Keratinocyte (primary cell): ENCODE measurements at regions not wholly inside any gene's neighbourhood (a gene's known extent, or its start where the extent isn't known, plus 50 kb on each side); places are given as distances from the start of the nearest gene placed in this dataset.

Experiments used
- DNase-seq: peaks from one replicate; pipeline ENCODE4 v3.0.0-alpha.2; 2011; ENCODE audit warnings: low read depth, missing footprints, low spot score
- FAIRE-seq: peaks from 2 replicates; lab custom pipeline; 2011; peaks lifted over from hg19 to GRCh38; lab: Jason Lieb, UNC
- H2AFZ ChIP-seq: 2 replicates; pipeline ENCODE4 v1.6.0; 2012; ENCODE audit warnings: low read length, control low read depth, inconsistent platforms; ENCODE audit not compliant: control insufficient read depth
- H3K27ac ChIP-seq: 2 replicates; pipeline ENCODE4 v1.5.1; 2011; ENCODE audit warnings: low read length; ENCODE audit not compliant: control insufficient read depth, insufficient read depth
- H3K27me3 ChIP-seq: 3 replicates; pipeline ENCODE4 v1.6.0; 2011; ENCODE audit warnings: low read length; ENCODE audit not compliant: control insufficient read depth, insufficient read depth; ENCODE audit errors: extremely low read depth
- H3K36me3 ChIP-seq, 2 experiments: 2 replicates in 1 of 2; 3 replicates in 1 of 2; pipeline ENCODE4 v1.5.1; 2011; ENCODE audit warnings: low read length in 2 of 2, mild to moderate bottlenecking in 1 of 2; ENCODE audit not compliant: control insufficient read depth in 2 of 2, insufficient read depth in 2 of 2; ENCODE audit errors: extremely low read depth in 1 of 2
- H3K4me1 ChIP-seq: 3 replicates; pipeline ENCODE4 v1.5.1; 2011; ENCODE audit warnings: low read length; ENCODE audit not compliant: control insufficient read depth, insufficient read depth; ENCODE audit errors: extremely low read depth
- H3K4me2 ChIP-seq: 3 replicates; pipeline ENCODE4 v1.6.0; 2011; ENCODE audit warnings: low read depth, low read length; ENCODE audit not compliant: control insufficient read depth, insufficient read depth; ENCODE audit errors: extremely low read depth
- H3K4me3 ChIP-seq, 3 experiments: fragments of 200-600 bp in 1 of 3; sonication (generic) in 1 of 3; 2 replicates in 2 of 3; 3 replicates in 1 of 3; pipeline ENCODE4 v1.5.1; 2011 to 2016; ENCODE audit warnings: low read length in 3 of 3, mild to moderate bottlenecking in 3 of 3, control low read depth in 2 of 3, inconsistent platforms in 1 of 3, low read depth in 1 of 3, mixed read lengths in 1 of 3, mixed run types in 1 of 3, moderate library complexity in 1 of 3; ENCODE audit not compliant: control insufficient read depth in 2 of 3, insufficient read depth in 2 of 3; ENCODE audit errors: extremely low read depth in 1 of 3
- H3K79me2 ChIP-seq: 2 replicates; pipeline ENCODE4 v1.6.0; 2012; ENCODE audit warnings: low read length; ENCODE audit not compliant: control insufficient read depth, insufficient read depth
- H3K9ac ChIP-seq: 3 replicates; pipeline ENCODE4 v1.6.0; 2011; ENCODE audit warnings: low read length; ENCODE audit not compliant: control insufficient read depth, insufficient read depth; ENCODE audit errors: extremely low read depth
- H3K9me1 ChIP-seq: 3 replicates; pipeline ENCODE4 v1.6.0; 2011; ENCODE audit warnings: low read length; ENCODE audit not compliant: control insufficient read depth, insufficient read depth; ENCODE audit errors: extremely low read depth
- H3K9me3 ChIP-seq: 2 replicates; pipeline ENCODE4 v1.5.1; 2012; ENCODE audit warnings: low read depth, low read length; ENCODE audit not compliant: control insufficient read depth
- H4K20me1 ChIP-seq: 3 replicates; pipeline ENCODE4 v1.6.0; 2011; ENCODE audit warnings: low read length; ENCODE audit not compliant: control insufficient read depth, insufficient read depth; ENCODE audit errors: extremely low read depth
- EZH2 ChIP-seq: IDR thresholded peaks from one replicate; pipeline ENCODE4 v1.6.1; 2012; ENCODE audit warnings: inconsistent platforms, mild to moderate bottlenecking, low read length, moderate library complexity
- dilution Hi-C: fragments of 300-500 bp; cut with MboI; formaldehyde crosslinking; loops from one replicate; pipeline ENCODE4 v1.7.0; 2020; ENCODE audit warnings: low sequenced_read_pairs; ENCODE audit not compliant: extremely low pct_ligation_motif_present
- TF ChIP-seq, protein P1 (sequence below), 3 experiments: IDR thresholded peaks in 1 of 3; conservative IDR thresholded peaks in 1 of 3; optimal IDR thresholded peaks in 1 of 3; 2 replicates in 2 of 3; 3 replicates in 1 of 3; pipeline versions ENCODE3 to v1.5.1; 2011; ENCODE audit warnings: low read length in 3 of 3, mild to moderate bottlenecking in 3 of 3, moderate library complexity in 2 of 3, control low read depth in 1 of 3, inconsistent platforms in 1 of 3; ENCODE audit not compliant: insufficient read depth in 2 of 3; ENCODE audit errors: extremely low read depth in 1 of 3

DNA sequence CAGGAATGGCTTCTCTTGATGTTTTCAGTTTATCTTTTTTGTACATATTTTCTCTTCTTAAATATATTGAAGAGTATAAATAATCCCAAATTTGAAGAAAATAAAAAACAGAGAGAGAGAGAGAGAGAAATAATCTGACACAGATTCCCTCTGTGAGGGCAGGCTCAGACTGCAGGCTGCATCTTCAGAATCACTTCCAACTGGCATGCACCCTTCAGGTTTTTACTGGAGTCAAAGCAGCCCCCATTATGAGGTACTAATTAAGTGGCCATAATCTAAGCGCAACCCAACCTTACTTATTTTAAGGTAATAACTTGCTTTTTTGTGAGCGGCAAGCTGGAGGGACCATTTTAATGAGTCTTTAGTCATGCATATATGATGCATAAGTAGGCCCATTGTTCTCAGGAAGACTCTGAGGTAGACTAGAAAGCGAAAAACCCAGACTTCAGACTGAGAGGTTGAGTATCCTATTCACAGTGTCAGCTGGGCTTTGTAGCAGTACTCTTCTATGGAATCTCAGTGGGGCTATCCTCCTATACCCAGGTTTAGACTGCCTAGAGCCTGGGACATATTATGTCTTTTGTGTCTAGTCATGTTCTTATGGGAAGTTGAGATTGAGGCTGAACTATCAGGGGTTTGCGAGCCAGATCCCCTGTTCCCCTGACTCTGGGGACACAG lies 167.4 kb downstream of the SP3 start:
- no peaks in the 10 kb centered on the region for H3K4me1 ChIP-seq
- no peaks in the 10 kb centered on the region for H3K27me3 ChIP-seq
- H2AFZ ChIP-seq = no peak overlapping the region
- H3K4me2 ChIP-seq = no peak overlapping the region
- no peaks in the 10 kb centered on the region for H4K20me1 ChIP-seq
- no peak for TF ChIP-seq EZH2
- TF ChIP-seq, protein P1, sequence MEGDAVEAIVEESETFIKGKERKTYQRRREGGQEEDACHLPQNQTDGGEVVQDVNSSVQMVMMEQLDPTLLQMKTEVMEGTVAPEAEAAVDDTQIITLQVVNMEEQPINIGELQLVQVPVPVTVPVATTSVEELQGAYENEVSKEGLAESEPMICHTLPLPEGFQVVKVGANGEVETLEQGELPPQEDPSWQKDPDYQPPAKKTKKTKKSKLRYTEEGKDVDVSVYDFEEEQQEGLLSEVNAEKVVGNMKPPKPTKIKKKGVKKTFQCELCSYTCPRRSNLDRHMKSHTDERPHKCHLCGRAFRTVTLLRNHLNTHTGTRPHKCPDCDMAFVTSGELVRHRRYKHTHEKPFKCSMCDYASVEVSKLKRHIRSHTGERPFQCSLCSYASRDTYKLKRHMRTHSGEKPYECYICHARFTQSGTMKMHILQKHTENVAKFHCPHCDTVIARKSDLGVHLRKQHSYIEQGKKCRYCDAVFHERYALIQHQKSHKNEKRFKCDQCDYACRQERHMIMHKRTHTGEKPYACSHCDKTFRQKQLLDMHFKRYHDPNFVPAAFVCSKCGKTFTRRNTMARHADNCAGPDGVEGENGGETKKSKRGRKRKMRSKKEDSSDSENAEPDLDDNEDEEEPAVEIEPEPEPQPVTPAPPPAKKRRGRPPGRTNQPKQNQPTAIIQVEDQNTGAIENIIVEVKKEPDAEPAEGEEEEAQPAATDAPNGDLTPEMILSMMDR (optimal IDR thresholded peaks at IDR 0.05 in 1 of 3, IDR thresholded peaks at IDR 0.05 in 1 of 3, conservative IDR thresholded peaks at IDR 0.05 in 1 of 3; ENCODE audit: extremely low read depth in 1 of 3, insufficient read depth in 2 of 3, low read length in 3 of 3) = no peak
- DNase-seq (no peak), FAIRE-seq (no peak)
- H3K79me2 ChIP-seq = no peaks in the 10 kb centered on the region
- dilution Hi-C loops = no loop called here
- H3K9me3 ChIP-seq = no peaks in the 10 kb centered on the region
- no peak overlapping the region for H3K9ac ChIP-seq
- H3K9me1 ChIP-seq = no peaks in the 10 kb centered on the region
- H3K27ac ChIP-seq = no peak overlapping the region
- no peak overlapping the region for H3K4me3 ChIP-seq
- H3K36me3 ChIP-seq = no peaks in the 10 kb centered on the region

DNA sequence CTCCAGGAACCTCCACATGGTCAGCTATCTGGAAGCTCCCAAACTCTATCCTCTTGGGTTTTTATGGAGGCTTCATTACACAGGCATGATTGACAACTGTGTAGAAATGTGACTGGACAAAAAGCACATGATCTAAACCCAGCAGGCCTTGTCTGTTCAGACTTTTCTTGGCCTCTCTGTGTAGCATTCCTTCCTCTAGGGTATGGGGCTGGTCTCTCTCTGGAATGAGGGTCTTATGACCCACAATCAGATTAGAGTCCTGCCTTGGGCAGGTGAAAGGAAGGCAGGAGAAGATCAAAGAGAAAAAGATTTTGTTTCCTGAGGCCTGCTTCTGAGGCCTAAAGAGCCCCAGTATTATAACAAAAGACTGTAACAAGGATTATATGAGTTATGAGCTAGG lies 162.7 kb downstream of the SP3 start:
- dilution Hi-C loops = no loop called here
- H3K27ac ChIP-seq = no peak overlapping the region
- H3K4me2 ChIP-seq = no peak overlapping the region
- H2AFZ ChIP-seq = no peak overlapping the region
- H4K20me1 ChIP-seq = no peaks in the 10 kb centered on the region
- no peak overlapping the region for H3K9ac ChIP-seq
- H3K9me3 ChIP-seq = no peaks in the 10 kb centered on the region
- H3K9me1 ChIP-seq = no peaks in the 10 kb centered on the region
- H3K4me1 ChIP-seq = no peaks in the 10 kb centered on the region
- H3K36me3 ChIP-seq = no peaks in the 10 kb centered on the region
- H3K79me2 ChIP-seq = no peaks in the 10 kb centered on the region
- FAIRE-seq (no peak), DNase-seq (no peak)
- H3K27me3 ChIP-seq = no peaks in the 10 kb centered on the region
- H3K4me3 ChIP-seq = no peak overlapping the region
- no peak for TF ChIP-seq EZH2

- FAIRE-seq = no peak
- H3K4me1 ChIP-seq = no peaks in the 10 kb centered on the region
- no peaks in the 10 kb centered on the region for H3K9me3 ChIP-seq
- H3K27ac ChIP-seq = no peak overlapping the region
- dilution Hi-C loops = no loop called here
- H3K36me3 ChIP-seq = no peaks in the 10 kb centered on the region
- no peak overlapping the region for H2AFZ ChIP-seq
- H3K27me3 ChIP-seq = no peaks in the 10 kb centered on the region
- TF ChIP-seq, protein P1 (optimal IDR thresholded peaks at IDR 0.05 in 1 of 3, IDR thresholded peaks at IDR 0.05 in 1 of 3, conservative IDR thresholded peaks at IDR 0.05 in 1 of 3; ENCODE audit: extremely low read depth in 1 of 3, insufficient read depth in 2 of 3, low read length in 3 of 3) = no peak
- TF ChIP-seq EZH2 = no peak
- no peak overlapping the region for H3K4me2 ChIP-seq
- no peak overlapping the region for H3K4me3 ChIP-seq
- no peaks in the 10 kb centered on the region for H4K20me1 ChIP-seq
- H3K9me1 ChIP-seq = no peaks in the 10 kb centered on the region
- DNase-seq = no peak
- H3K79me2 ChIP-seq = no peaks in the 10 kb centered on the region
- no peak overlapping the region for H3K9ac ChIP-seq
Measured at GRCh38 chr2:173803449-173803848, 161.7 kb downstream of the SP3 start.
